B cell (primary cell): ENCODE measurements at regions not wholly inside any gene's neighbourhood (a gene's known extent, or its start where the extent isn't known, plus 50 kb on each side); places are given as distances from the start of the nearest gene placed in this dataset.

Experiments used
- ATAC-seq: fragments of 200-7000 bp; cut with Tn5 transposase; one replicate; pipeline ENCODE4 v1.10.0; 2021; ENCODE audit warnings: low read depth, mild to moderate bottlenecking, moderate number of reproducible peaks, moderate library complexity
- CTCF ChIA-PET: fragments of 350-600 bp; sonication (Branson Sonifier 250); formaldehyde crosslinking; loops from one replicate; lab custom pipeline; 2021; ENCODE audit warnings: antibody characterized with exemption, inconsistent platforms; lab: Charles Lee
- POLR2A ChIA-PET: fragments of 350-600 bp; sonication (Branson Sonifier 250); formaldehyde crosslinking; loops from one replicate; lab custom pipeline; 2021; ENCODE audit warnings: antibody characterized with exemption; lab: Charles Lee
- DNase-seq: peaks from one replicate; pipeline ENCODE4 v3.0.0; 2013
- H2AFZ ChIP-seq: 2 replicates; pipeline ENCODE4 v1.6.1; 2012; ENCODE audit warnings: mild to moderate bottlenecking, low read depth, low read length; ENCODE audit not compliant: insufficient read depth, poor library complexity, severe bottlenecking
- H3K27ac ChIP-seq, 2 donors: 1 replicate in 1 of 2; 2 replicates in 1 of 2; pipeline ENCODE4 v1.5.1; 2012 to 2013; ENCODE audit warnings: low read length in 2 of 2, mild to moderate bottlenecking in 2 of 2, moderate library complexity in 1 of 2
- H3K27me3 ChIP-seq, 4 experiments: fragments of 200-600 bp in 1 of 4; sonication (generic) in 1 of 4; replicated peaks in 1 of 4; 1 replicate in 2 of 4; 2 replicates in 2 of 4; pipeline versions ENCODE4 v1.6.1 to v1.7.0; 2013 to 2016; ENCODE audit warnings: low read length in 3 of 4, mild to moderate bottlenecking in 2 of 4, mixed read lengths in 1 of 4, moderate library complexity in 1 of 4; ENCODE audit not compliant: insufficient read depth in 4 of 4, control insufficient read depth in 3 of 4; ENCODE audit errors: control extremely low read depth in 1 of 4
- H3K36me3 ChIP-seq, 2 experiments: replicated peaks in 1 of 2; 1 replicate in 1 of 2; 2 replicates in 1 of 2; pipeline versions ENCODE4 v1.6.1 to v1.7.1; 2013; ENCODE audit warnings: low read length in 1 of 2; ENCODE audit not compliant: insufficient read depth in 2 of 2, control insufficient read depth in 1 of 2; ENCODE audit errors: control extremely low read depth in 1 of 2, extremely low read depth in 1 of 2
- H3K4me1 ChIP-seq, 2 donors: fragments of 200-600 bp in 1 of 2; sonication (generic) in 1 of 2; 1 replicate in 1 of 2; 2 replicates in 1 of 2; pipeline versions ENCODE4 v1.5.1 to v1.6.1; 2013 to 2017; ENCODE audit warnings: low read length in 2 of 2; ENCODE audit not compliant: control insufficient read depth in 2 of 2, insufficient read depth in 2 of 2
- H3K4me2 ChIP-seq: replicated peaks from 2 replicates; pipeline ENCODE3; 2012; ENCODE audit warnings: mild to moderate bottlenecking, low read depth, low read length; ENCODE audit not compliant: poor library complexity, severe bottlenecking
- H3K4me3 ChIP-seq, 5 experiments: fragments of 200-600 bp in 1 of 5; sonication (generic) in 1 of 5; 1 replicate in 3 of 5; 2 replicates in 2 of 5; pipeline versions ENCODE4 v1.5.1 to v1.7.0; 2011 to 2016; ENCODE audit warnings: low read length in 4 of 5, mild to moderate bottlenecking in 4 of 5, low read depth in 2 of 5, control low read depth in 1 of 5, moderate library complexity in 1 of 5; ENCODE audit not compliant: insufficient read depth in 1 of 5; ENCODE audit errors: control extremely low read depth in 1 of 5, extremely low read depth in 1 of 5
- H3K79me2 ChIP-seq: fragments of 200-600 bp; sonication (generic); one replicate; pipeline ENCODE4 v1.6.0; 2016; ENCODE audit warnings: low read length; ENCODE audit not compliant: control insufficient read depth, insufficient read depth
- H3K9ac ChIP-seq: fragments of 200-600 bp; sonication (generic); 2 replicates; pipeline ENCODE4 v1.6.1; 2017; ENCODE audit warnings: mild to moderate bottlenecking, low read length, moderate library complexity
- H3K9me3 ChIP-seq, 3 donors: one replicate each; pipeline versions ENCODE4 v1.6.1 to v1.7.1; 2013; ENCODE audit warnings: low read length in 2 of 3; ENCODE audit not compliant: control insufficient read depth in 2 of 3, insufficient read depth in 1 of 3; ENCODE audit errors: control extremely low read depth in 1 of 3
- H4K20me1 ChIP-seq: 2 replicates; pipeline ENCODE4 v1.6.0; 2012; ENCODE audit warnings: mild to moderate bottlenecking, low read length; ENCODE audit not compliant: insufficient read depth, control insufficient read depth, poor library complexity, severe bottlenecking
- H3K27ac Mint-ChIP-seq: one replicate; pipeline ENCODE4 v1.8.0; 2021; ENCODE audit warnings: mixed read lengths
- H3K27me3 Mint-ChIP-seq: one replicate; pipeline ENCODE4 v1.8.0; 2021; ENCODE audit warnings: mixed read lengths
- H3K4me1 Mint-ChIP-seq: one replicate; pipeline ENCODE4 v1.8.0; 2021; ENCODE audit warnings: mixed read lengths
- H3K4me3 Mint-ChIP-seq: one replicate; pipeline ENCODE4 v1.8.0; 2021; ENCODE audit warnings: mixed read lengths
- H3K9me3 Mint-ChIP-seq: one replicate; pipeline ENCODE4 v1.8.0; 2022; ENCODE audit warnings: mixed read lengths; ENCODE audit not compliant: insufficient read depth
- EZH2 ChIP-seq: IDR thresholded peaks from 2 replicates; pipeline ENCODE4 v1.6.1; 2012; ENCODE audit warnings: borderline replicate concordance, low read depth, mild to moderate bottlenecking, moderate library complexity, low read length; ENCODE audit not compliant: insufficient read depth, poor library complexity, severe bottlenecking
- WGBS: methylation state at CpG from one replicate; pipeline ENCODE4 v1.1.5; 2013; ENCODE audit warnings: missing lambda C conversion rate; ENCODE audit not compliant: insufficient coverage; 5-methylcytosine and 5-hydroxymethylcytosine counted together
- intact Hi-C: fragments of 100-400 bp; cut with micrococcal nuclease; formaldehyde crosslinking; loops from one replicate; pipeline ENCODE4 v1.10.0; 2022
- TF ChIP-seq, protein P1 (sequence below): fragments of 200-600 bp; IDR thresholded peaks from one replicate; pipeline ENCODE4 v1.8.0; 2022; ENCODE audit warnings: antibody characterized with exemption, mild to moderate bottlenecking

DNA sequence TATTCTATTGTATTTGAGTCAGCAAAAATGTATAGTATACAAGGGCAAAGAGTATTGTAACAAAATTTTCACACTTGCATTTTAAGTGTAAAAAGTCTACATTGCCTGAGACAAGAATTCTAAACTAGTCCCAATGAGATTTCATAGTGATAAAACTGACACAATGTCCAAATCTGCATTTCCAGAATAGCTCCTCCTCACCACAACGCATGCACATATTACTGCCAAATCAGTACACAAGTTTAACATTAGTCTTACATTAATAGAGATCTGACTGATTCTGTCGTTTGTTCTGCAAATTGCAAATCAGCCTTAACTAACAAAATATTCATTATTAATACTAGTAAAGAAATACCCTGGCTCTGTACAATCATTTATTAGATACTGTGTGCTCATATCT lies 222.2 kb upstream of the NEIL3 start:
- H3K9me3 Mint-ChIP-seq, result no peaks in the 10 kb centered on the region
- Histone ChIP-seq H3K9me3 (no peaks in the 10 kb centered on the region), H3K36me3 (no peaks in the 10 kb centered on the region), H3K4me1 (no peaks in the 10 kb centered on the region), H4K20me1 (no peaks in the 10 kb centered on the region), H3K9ac (no peak overlapping the region), H3K27me3 (no peaks in the 10 kb centered on the region), H3K27ac (no peak overlapping the region), H2AFZ (no peak overlapping the region), H3K4me3 (no peak overlapping the region), H3K79me2 (no peaks in the 10 kb centered on the region), H3K4me2 (no peak overlapping the region)
- no peak for ATAC-seq
- intact Hi-C loops, result no loop called here
- TF ChIP-seq EZH2, result no peak
- no peak overlapping the region for H3K27ac Mint-ChIP-seq
- 100% methylated on average over 1 of the region's 2 CpGs for WGBS
- ChIA-PET POLR2A (no interaction called here), CTCF (no interaction called here)
- no peak for DNase-seq
- H3K4me1 Mint-ChIP-seq, result no peaks in the 10 kb centered on the region
- H3K4me3 Mint-ChIP-seq, result no peak overlapping the region
- no peaks in the 10 kb centered on the region for H3K27me3 Mint-ChIP-seq

DNA sequence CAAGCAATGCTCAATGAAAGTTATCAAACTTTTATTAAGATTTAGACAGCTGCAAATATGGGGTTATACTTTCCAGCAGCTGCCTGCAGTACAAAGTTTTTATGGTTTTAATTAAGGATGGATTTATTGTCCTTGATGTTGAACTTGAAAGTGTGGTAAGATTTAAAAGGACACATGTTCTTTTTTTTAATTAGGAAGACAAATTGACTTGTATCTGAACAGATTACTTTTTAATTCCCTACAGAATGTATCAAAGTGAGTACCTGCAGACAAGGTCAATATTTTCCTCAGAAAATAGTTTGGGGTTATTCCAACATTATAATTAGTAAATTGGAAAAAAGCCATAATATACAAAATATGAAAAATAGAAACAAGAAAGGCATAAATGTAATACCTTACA lies 218.2 kb upstream of the NEIL3 start:
- H3K9me3 Mint-ChIP-seq, result no peaks in the 10 kb centered on the region
- DNase-seq (no peak), ATAC-seq (no peak)
- H3K36me3 ChIP-seq, result no peaks in the 10 kb centered on the region
- no peak overlapping the region for H3K27ac ChIP-seq
- H3K4me1 ChIP-seq, result no peaks in the 10 kb centered on the region
- no peak overlapping the region for H2AFZ ChIP-seq
- H3K4me3 Mint-ChIP-seq, result no peak overlapping the region
- H3K4me3 ChIP-seq, result no peak overlapping the region
- intact Hi-C loops, result no loop called here
- no peak overlapping the region for H3K27ac Mint-ChIP-seq
- no peak overlapping the region for H3K9ac ChIP-seq
- TF ChIP-seq EZH2, result no peak
- TF ChIP-seq, protein P1, sequence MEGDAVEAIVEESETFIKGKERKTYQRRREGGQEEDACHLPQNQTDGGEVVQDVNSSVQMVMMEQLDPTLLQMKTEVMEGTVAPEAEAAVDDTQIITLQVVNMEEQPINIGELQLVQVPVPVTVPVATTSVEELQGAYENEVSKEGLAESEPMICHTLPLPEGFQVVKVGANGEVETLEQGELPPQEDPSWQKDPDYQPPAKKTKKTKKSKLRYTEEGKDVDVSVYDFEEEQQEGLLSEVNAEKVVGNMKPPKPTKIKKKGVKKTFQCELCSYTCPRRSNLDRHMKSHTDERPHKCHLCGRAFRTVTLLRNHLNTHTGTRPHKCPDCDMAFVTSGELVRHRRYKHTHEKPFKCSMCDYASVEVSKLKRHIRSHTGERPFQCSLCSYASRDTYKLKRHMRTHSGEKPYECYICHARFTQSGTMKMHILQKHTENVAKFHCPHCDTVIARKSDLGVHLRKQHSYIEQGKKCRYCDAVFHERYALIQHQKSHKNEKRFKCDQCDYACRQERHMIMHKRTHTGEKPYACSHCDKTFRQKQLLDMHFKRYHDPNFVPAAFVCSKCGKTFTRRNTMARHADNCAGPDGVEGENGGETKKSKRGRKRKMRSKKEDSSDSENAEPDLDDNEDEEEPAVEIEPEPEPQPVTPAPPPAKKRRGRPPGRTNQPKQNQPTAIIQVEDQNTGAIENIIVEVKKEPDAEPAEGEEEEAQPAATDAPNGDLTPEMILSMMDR, result no peak
- POLR2A ChIA-PET, result no interaction called here
- CTCF ChIA-PET, result no interaction called here
- no peaks in the 10 kb centered on the region for H3K4me1 Mint-ChIP-seq
- H3K27me3 Mint-ChIP-seq, result no peaks in the 10 kb centered on the region
- no peaks in the 10 kb centered on the region for H3K9me3 ChIP-seq
- no peaks in the 10 kb centered on the region for H3K27me3 ChIP-seq
- no peak overlapping the region for H3K4me2 ChIP-seq
- no peaks in the 10 kb centered on the region for H4K20me1 ChIP-seq
- H3K79me2 ChIP-seq, result no peaks in the 10 kb centered on the region
